Activated CD8-positive, alpha-beta T cell treated with anti-CD3 and anti-CD28 coated beads for 36 hours (primary cell): ENCODE measurements at regions not wholly inside any gene's neighbourhood (a gene's known extent, or its start where the extent isn't known, plus 50 kb on each side); places are given as distances from the start of the nearest gene placed in this dataset.

Experiments used
- ATAC-seq: fragments of 200-7000 bp; cut with Tn5 transposase; one replicate; pipeline ENCODE4 v1.10.0; 2021; ENCODE audit warnings: mild to moderate bottlenecking, moderate library complexity
- CTCF ChIA-PET: fragments of 350-600 bp; sonication (Branson Sonifier 250); formaldehyde crosslinking; loops from one replicate; lab custom pipeline; 2021; ENCODE audit warnings: antibody characterized with exemption; lab: Charles Lee
- POLR2A ChIA-PET: fragments of 350-600 bp; sonication (Branson Sonifier 250); formaldehyde crosslinking; loops from one replicate; lab custom pipeline; 2021; ENCODE audit warnings: antibody characterized with exemption; lab: Charles Lee
- DNase-seq: peaks from one replicate; pipeline ENCODE4 v3.0.0-alpha.2; 2020
- H3K27ac Mint-ChIP-seq: one replicate; pipeline ENCODE4 v1.8.0; 2021; ENCODE audit warnings: mild to moderate bottlenecking, mixed read lengths
- H3K27me3 Mint-ChIP-seq: one replicate; pipeline ENCODE4 v1.8.0; 2021; ENCODE audit warnings: mixed read lengths
- H3K36me3 Mint-ChIP-seq: one replicate; pipeline ENCODE4 v1.8.0; 2021; ENCODE audit warnings: low read depth, mixed read lengths
- H3K4me1 Mint-ChIP-seq: one replicate; pipeline ENCODE4 v1.8.0; 2021; ENCODE audit warnings: low read depth, mixed read lengths
- H3K4me3 Mint-ChIP-seq: one replicate; pipeline ENCODE4 v1.8.0; 2021; ENCODE audit warnings: mild to moderate bottlenecking, moderate library complexity, mixed read lengths
- H3K9me3 Mint-ChIP-seq: one replicate; pipeline ENCODE4 v1.8.0; 2021; ENCODE audit warnings: mixed read lengths
- CTCF ChIP-seq: fragments of 200-600 bp; IDR thresholded peaks from one replicate; pipeline ENCODE4 v1.8.0; 2022; ENCODE audit warnings: antibody characterized with exemption, mild to moderate bottlenecking
- intact Hi-C: fragments of 100-400 bp; cut with micrococcal nuclease; formaldehyde crosslinking; loops from one replicate; pipeline ENCODE4 v1.10.0; 2022

GRCh38 chr7:43011879-43012278 is 79.7 kb downstream of the MRPL32 start:
- Mint-ChIP-seq H3K4me3 (no peak overlapping the region), H3K36me3 (no peaks in the 10 kb centered on the region), H3K9me3 (no peaks in the 10 kb centered on the region), H3K27me3 (peaks cover 29% of the 10 kb centered on the region), H3K4me1 (no peaks in the 10 kb centered on the region), H3K27ac (no peak overlapping the region)
- ATAC-seq (no peak), DNase-seq (no peak)
- no peak for TF ChIP-seq CTCF
- CTCF ChIA-PET, result no interaction called here
- intact Hi-C loops, result no loop called here
- POLR2A ChIA-PET, result no interaction called here

- intact Hi-C loops, result no loop called here
- Mint-ChIP-seq H3K9me3 (no peaks in the 10 kb centered on the region), H3K27me3 (peaks cover 27% of the 10 kb centered on the region), H3K27ac (no peak overlapping the region), H3K36me3 (no peaks in the 10 kb centered on the region), H3K4me1 (no peaks in the 10 kb centered on the region), H3K4me3 (no peak overlapping the region)
- TF ChIP-seq CTCF, result no peak
- ATAC-seq (no peak), DNase-seq (no peak)
- POLR2A ChIA-PET, result no interaction called here
- CTCF ChIA-PET, result no interaction called here
These were observed 82.2 kb downstream of the MRPL32 start for GRCh38 chr7:43014406-43014805.

GRCh38 chr7:43015301-43015700 is 83.1 kb downstream of the MRPL32 start:
- Mint-ChIP-seq H3K4me3 (no peak overlapping the region), H3K27me3 (peaks cover 25% of the 10 kb centered on the region), H3K27ac (no peak overlapping the region), H3K4me1 (no peaks in the 10 kb centered on the region), H3K36me3 (no peaks in the 10 kb centered on the region), H3K9me3 (no peaks in the 10 kb centered on the region)
- no peak for DNase-seq
- CTCF ChIA-PET, result no interaction called here
- intact Hi-C loops, result no loop called here
- no peak for ATAC-seq
- POLR2A ChIA-PET, result no interaction called here
- TF ChIP-seq CTCF, result no peak

GRCh38 chr7:43018446-43018845 is 86.3 kb downstream of the MRPL32 start:
- Mint-ChIP-seq H3K9me3 (no peaks in the 10 kb centered on the region), H3K27me3 (peaks cover 19% of the 10 kb centered on the region), H3K4me3 (no peak overlapping the region), H3K4me1 (no peaks in the 10 kb centered on the region), H3K36me3 (no peaks in the 10 kb centered on the region), H3K27ac (no peak overlapping the region)
- intact Hi-C loops, result no loop called here
- CTCF ChIA-PET, result interaction anchor here (1.6 kb wide), 1 partner anchor 12 kb away, joined by 4 read pairs; no protein-coding TSS in a partner anchor
- TF ChIP-seq CTCF, result no peak
- no peak for ATAC-seq
- POLR2A ChIA-PET, result no interaction called here
- no peak for DNase-seq

GRCh38 chr7:43021431-43021830 is 89.3 kb downstream of the MRPL32 start:
- Mint-ChIP-seq H3K4me1 (no peaks in the 10 kb centered on the region), H3K27me3 (peaks cover 5% of the 10 kb centered on the region), H3K4me3 (no peak overlapping the region), H3K9me3 (no peaks in the 10 kb centered on the region), H3K36me3 (no peaks in the 10 kb centered on the region), H3K27ac (no peak overlapping the region)
- CTCF ChIA-PET, result no interaction called here
- ATAC-seq (no peak), DNase-seq (no peak)
- no peak for TF ChIP-seq CTCF
- POLR2A ChIA-PET, result no interaction called here
- intact Hi-C loops, result no loop called here
